HepG2 (cell line): ENCODE measurements at regions not wholly inside any gene's neighbourhood (a gene's known extent, or its start where the extent isn't known, plus 50 kb on each side); places are given as distances from the start of the nearest gene placed in this dataset.

ENCODE experiments used
- HMG20B ChIP-seq: conservative IDR thresholded peaks from 2 replicates; pipeline ENCODE4 v1.6.1; 2016; ENCODE audit warnings: missing genetic modification reagents, missing compliant biosample characterization
- IKZF4 ChIP-seq: sonication (generic); formaldehyde crosslinking; IDR thresholded peaks from 2 replicates; pipeline ENCODE4 v1.5.1; 2020; ENCODE audit warnings: borderline replicate concordance, mild to moderate bottlenecking, low read depth, missing genetic modification reagents; ENCODE audit errors: not compliant biosample characterization
- JDP2 ChIP-seq: sonication (generic); formaldehyde crosslinking; IDR thresholded peaks from 2 replicates; pipeline ENCODE4 v1.8.1; 2022; ENCODE audit warnings: missing genetic modification reagents, borderline replicate concordance
- NFIC ChIP-seq: IDR thresholded peaks from 2 replicates; pipeline ENCODE4 v1.6.1; 2012; ENCODE audit warnings: mild to moderate bottlenecking, low read length, inconsistent platforms
- NFKB2 ChIP-seq: sonication (generic); formaldehyde crosslinking; IDR thresholded peaks from 2 replicates; pipeline ENCODE4 v1.4.0; 2020; ENCODE audit warnings: missing genetic modification reagents, borderline replicate concordance
- ONECUT2 ChIP-seq: sonication (generic); formaldehyde crosslinking; IDR thresholded peaks from 2 replicates; pipeline ENCODE4 v1.4.0; 2020; ENCODE audit warnings: missing genetic modification reagents
- PAF1 ChIP-seq: IDR thresholded peaks from 2 replicates; pipeline ENCODE4 v1.6.1; 2016; ENCODE audit warnings: missing genetic modification reagents, missing compliant biosample characterization
- RBM22 ChIP-seq: fragments of 200-400 bp; formaldehyde crosslinking; optimal IDR thresholded peaks from 2 replicates; pipeline ENCODE3; 2017; ENCODE audit warnings: mild to moderate bottlenecking, low read length, moderate library complexity
- RNF2 ChIP-seq: fragments of 450-650 bp; conservative IDR thresholded peaks from 2 replicates; pipeline ENCODE4 v1.6.1; 2016; ENCODE audit warnings: low read depth
- SP140L ChIP-seq: sonication (generic); formaldehyde crosslinking; IDR thresholded peaks from 2 replicates; pipeline ENCODE4 v1.4.0; 2020; ENCODE audit warnings: missing genetic modification reagents, borderline replicate concordance
- TAF15 ChIP-seq: fragments of 200-400 bp; formaldehyde crosslinking; IDR thresholded peaks from one replicate; pipeline ENCODE4 v1.6.1; 2018; ENCODE audit warnings: mild to moderate bottlenecking, low read depth, low read length; ENCODE audit not compliant: poor library complexity, severe bottlenecking
- ZNF224 ChIP-seq: sonication (generic); formaldehyde crosslinking; IDR thresholded peaks from 2 replicates; pipeline ENCODE4 v1.5.0; 2020; ENCODE audit warnings: mild to moderate bottlenecking, missing genetic modification reagents
- ZNF563 ChIP-seq: sonication (generic); formaldehyde crosslinking; IDR thresholded peaks from 2 replicates; pipeline ENCODE4 v1.8.0; 2022; ENCODE audit warnings: mild to moderate bottlenecking, moderate library complexity, missing genetic modification reagents
- ZNF598 ChIP-seq: sonication (generic); formaldehyde crosslinking; IDR thresholded peaks from 2 replicates; pipeline ENCODE4 v1.5.1; 2020; ENCODE audit warnings: mild to moderate bottlenecking, missing genetic modification reagents, borderline replicate concordance
- ZNF607 ChIP-seq: sonication (generic); formaldehyde crosslinking; IDR thresholded peaks from 2 replicates; pipeline ENCODE4 v1.5.1; 2020; ENCODE audit warnings: missing genetic modification reagents, mild to moderate bottlenecking, borderline replicate concordance
- ZNF674 ChIP-seq: sonication (generic); formaldehyde crosslinking; IDR thresholded peaks from 2 replicates; pipeline ENCODE4 v1.5.0; 2020; ENCODE audit warnings: low read depth, mild to moderate bottlenecking, missing genetic modification reagents
- ZNF792 ChIP-seq: IDR thresholded peaks from 2 replicates; pipeline ENCODE4 v1.6.1; 2016
- TF ChIP-seq, protein P1 (sequence below): sonication (generic); formaldehyde crosslinking; conservative IDR thresholded peaks from 2 replicates; pipeline ENCODE4 v1.4.0; 2020; ENCODE audit warnings: missing genetic modification reagents
- TF ChIP-seq, protein P2 (sequence below): sonication (generic); formaldehyde crosslinking; IDR thresholded peaks from 2 replicates; pipeline ENCODE4 v1.4.0; 2020; ENCODE audit warnings: missing genetic modification reagents
- TF ChIP-seq, protein P3 (sequence below): sonication (generic); formaldehyde crosslinking; IDR thresholded peaks from 2 replicates; pipeline ENCODE4 v1.5.1; 2020; ENCODE audit warnings: mild to moderate bottlenecking, missing genetic modification reagents
- TF ChIP-seq, protein P4 (sequence below): sonication (generic); formaldehyde crosslinking; IDR thresholded peaks from 2 replicates; pipeline ENCODE4 v1.8.0; 2022; ENCODE audit warnings: missing genetic modification reagents, low read depth, mild to moderate bottlenecking, borderline replicate concordance

DNA sequence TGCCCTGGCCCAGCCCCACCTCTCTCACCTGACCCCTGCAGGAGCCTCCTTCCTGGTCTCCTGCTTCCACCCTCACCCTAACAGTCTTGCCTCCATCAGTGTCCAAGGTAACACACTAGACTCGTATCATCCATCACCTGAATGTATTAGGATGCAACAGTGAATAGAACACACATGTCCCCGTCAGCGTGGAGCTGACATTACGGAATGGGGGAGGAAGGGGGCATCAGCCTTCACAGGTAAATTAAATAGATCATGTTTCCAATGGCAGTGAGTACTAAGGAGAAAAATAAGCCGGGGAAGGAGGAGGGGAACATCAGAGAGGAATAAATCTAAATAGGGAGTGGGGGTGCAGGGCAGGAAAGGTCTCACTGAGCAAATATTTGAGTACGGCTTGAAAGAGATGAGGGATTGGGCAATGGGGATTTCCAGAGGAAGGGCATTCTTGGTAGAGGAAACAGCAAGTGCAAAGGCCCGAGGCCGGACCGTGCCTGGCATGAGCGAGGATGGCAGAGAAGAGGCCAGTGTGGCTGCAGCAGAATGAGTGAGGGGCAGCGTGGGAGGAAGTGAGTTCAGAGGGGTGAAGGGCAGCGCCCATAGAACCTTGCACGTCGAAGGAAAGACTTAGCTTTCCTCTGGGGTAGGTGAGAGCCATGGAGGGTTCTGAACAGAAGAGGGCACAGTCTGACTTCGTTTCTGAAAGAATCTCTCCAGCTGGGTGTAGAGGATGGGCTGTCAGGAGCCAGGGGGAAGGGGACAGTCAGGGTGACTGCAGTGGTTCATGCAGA is 110.1 kb upstream of the PTPN1 start (continued):
- TF ChIP-seq SP140L (no peak; the same call in 1 of the 2 replicates), RBM22 (peak; percentile 13), ZNF563 (CRISPR knock-in tag) (peak; percentile 77; the same call in 1 of the 2 replicates), RNF2 (no peak; the same call in 1 of the 2 replicates), NFKB2 (CRISPR knock-in tag) (no peak; the same call in 1 of the 2 replicates), JDP2 (CRISPR knock-in tag) (peak; percentile 88; the same call in 1 of the 2 replicates), NFIC (peak; percentile 99), ZNF224 (CRISPR knock-in tag) (no peak), HMG20B (peak; percentile 99), ONECUT2 (peak; percentile 64; the same call in 1 of the 2 replicates), ZNF792 (peak; percentile 90), PAF1 (CRISPR knock-in tag) (no peak), IKZF4 (CRISPR knock-in tag) (peak; percentile 87), ZNF674 (CRISPR knock-in tag) (no peak), TAF15 (no peak), ZNF598 (CRISPR knock-in tag) (peak; percentile 92), ZNF607 (CRISPR knock-in tag) (peak; percentile 94)
- TF ChIP-seq, protein P1, sequence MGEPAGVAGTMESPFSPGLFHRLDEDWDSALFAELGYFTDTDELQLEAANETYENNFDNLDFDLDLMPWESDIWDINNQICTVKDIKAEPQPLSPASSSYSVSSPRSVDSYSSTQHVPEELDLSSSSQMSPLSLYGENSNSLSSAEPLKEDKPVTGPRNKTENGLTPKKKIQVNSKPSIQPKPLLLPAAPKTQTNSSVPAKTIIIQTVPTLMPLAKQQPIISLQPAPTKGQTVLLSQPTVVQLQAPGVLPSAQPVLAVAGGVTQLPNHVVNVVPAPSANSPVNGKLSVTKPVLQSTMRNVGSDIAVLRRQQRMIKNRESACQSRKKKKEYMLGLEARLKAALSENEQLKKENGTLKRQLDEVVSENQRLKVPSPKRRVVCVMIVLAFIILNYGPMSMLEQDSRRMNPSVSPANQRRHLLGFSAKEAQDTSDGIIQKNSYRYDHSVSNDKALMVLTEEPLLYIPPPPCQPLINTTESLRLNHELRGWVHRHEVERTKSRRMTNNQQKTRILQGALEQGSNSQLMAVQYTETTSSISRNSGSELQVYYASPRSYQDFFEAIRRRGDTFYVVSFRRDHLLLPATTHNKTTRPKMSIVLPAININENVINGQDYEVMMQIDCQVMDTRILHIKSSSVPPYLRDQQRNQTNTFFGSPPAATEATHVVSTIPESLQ (CRISPR knock-in tag), result no peak
- TF ChIP-seq, protein P2, sequence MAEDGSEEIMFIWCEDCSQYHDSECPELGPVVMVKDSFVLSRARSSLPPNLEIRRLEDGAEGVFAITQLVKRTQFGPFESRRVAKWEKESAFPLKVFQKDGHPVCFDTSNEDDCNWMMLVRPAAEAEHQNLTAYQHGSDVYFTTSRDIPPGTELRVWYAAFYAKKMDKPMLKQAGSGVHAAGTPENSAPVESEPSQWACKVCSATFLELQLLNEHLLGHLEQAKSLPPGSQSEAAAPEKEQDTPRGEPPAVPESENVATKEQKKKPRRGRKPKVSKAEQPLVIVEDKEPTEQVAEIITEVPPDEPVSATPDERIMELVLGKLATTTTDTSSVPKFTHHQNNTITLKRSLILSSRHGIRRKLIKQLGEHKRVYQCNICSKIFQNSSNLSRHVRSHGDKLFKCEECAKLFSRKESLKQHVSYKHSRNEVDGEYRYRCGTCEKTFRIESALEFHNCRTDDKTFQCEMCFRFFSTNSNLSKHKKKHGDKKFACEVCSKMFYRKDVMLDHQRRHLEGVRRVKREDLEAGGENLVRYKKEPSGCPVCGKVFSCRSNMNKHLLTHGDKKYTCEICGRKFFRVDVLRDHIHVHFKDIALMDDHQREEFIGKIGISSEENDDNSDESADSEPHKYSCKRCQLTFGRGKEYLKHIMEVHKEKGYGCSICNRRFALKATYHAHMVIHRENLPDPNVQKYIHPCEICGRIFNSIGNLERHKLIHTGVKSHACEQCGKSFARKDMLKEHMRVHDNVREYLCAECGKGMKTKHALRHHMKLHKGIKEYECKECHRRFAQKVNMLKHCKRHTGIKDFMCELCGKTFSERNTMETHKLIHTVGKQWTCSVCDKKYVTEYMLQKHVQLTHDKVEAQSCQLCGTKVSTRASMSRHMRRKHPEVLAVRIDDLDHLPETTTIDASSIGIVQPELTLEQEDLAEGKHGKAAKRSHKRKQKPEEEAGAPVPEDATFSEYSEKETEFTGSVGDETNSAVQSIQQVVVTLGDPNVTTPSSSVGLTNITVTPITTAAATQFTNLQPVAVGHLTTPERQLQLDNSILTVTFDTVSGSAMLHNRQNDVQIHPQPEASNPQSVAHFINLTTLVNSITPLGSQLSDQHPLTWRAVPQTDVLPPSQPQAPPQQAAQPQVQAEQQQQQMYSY, result no peak
- TF ChIP-seq, protein P3, sequence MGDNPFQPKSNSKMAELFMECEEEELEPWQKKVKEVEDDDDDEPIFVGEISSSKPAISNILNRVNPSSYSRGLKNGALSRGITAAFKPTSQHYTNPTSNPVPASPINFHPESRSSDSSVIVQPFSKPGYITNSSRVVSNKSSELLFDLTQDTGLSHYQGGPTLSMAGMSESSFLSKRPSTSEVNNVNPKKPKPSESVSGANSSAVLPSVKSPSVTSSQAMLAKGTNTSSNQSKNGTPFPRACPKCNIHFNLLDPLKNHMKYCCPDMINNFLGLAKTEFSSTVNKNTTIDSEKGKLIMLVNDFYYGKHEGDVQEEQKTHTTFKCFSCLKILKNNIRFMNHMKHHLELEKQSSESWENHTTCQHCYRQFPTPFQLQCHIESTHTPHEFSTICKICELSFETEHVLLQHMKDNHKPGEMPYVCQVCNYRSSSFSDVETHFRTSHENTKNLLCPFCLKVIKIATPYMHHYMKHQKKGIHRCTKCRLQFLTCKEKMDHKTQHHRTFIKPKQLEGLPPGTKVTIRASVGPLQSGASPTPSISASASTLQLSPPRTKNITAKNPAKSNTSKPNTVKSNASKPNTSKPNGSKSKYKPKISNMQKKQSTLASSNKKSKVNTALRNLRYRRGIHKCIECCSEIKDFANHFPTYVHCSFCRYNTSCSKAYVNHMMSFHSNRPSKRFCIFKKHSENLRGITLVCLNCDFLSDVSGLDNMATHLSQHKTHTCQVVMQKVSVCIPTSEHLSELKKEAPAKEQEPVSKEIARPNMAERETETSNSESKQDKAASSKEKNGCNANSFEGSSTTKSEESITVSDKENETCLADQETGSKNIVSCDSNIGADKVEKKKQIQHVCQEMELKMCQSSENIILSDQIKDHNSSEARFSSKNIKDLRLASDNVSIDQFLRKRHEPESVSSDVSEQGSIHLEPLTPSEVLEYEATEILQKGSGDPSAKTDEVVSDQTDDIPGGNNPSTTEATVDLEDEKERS (CRISPR knock-in tag), result peak; percentile 100
- TF ChIP-seq, protein P4, sequence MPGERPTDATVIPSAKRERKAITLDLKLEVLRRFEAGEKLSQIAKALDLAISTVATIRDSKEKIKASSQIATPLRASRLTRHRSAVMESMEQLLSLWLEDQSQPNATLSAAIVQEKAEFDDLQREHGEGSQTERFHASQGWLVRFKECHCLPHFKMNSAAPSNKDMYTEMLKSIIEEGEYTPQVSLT (CRISPR knock-in tag), result no peak
